Left kidney (tissue), 1 donor: ENCODE measurements at regions not wholly inside any gene's neighbourhood (a gene's known extent, or its start where the extent isn't known, plus 50 kb on each side); places are given as distances from the start of the nearest gene placed in this dataset.
"Not testable (repeated sequence)": the region's sequence is repeated elsewhere in the genome, so short reads cannot be mapped to it uniquely, and the experiment has no call there.

Source experiments
- DNase-seq: peaks from one replicate; pipeline ENCODE4 v3.0.0-alpha.2; 2013

GRCh38 chr6:3551716-3552511, 95.1 kb upstream of the SLC22A23 start:
- DNase-seq = no peak

- DNase-seq = no peak
Observed at GRCh38 chr6:3549314-3549940, 92.6 kb upstream of the SLC22A23 start.

- DNase-seq = no peak
Observed at GRCh38 chr6:3546121-3546520, 89.3 kb upstream of the SLC22A23 start.

GRCh38 chr6:3545156-3545555, 88.3 kb upstream of the SLC22A23 start:
- DNase-seq = no peak

- DNase-seq = no peak
Observed at GRCh38 chr6:3542032-3542640, 85.3 kb upstream of the SLC22A23 start.

- peak; percentile 33 for DNase-seq
Observed at GRCh38 chr6:3541006-3541585, 84.2 kb upstream of the SLC22A23 start.

- DNase-seq = no peak
Observed at GRCh38 chr6:3540253-3540820, 83.5 kb upstream of the SLC22A23 start.

GRCh38 chr6:3538536-3538935, 81.7 kb upstream of the SLC22A23 start:
- DNase-seq = no peak

- DNase-seq = no peak
Observed at GRCh38 chr6:3536901-3537300, 80.1 kb upstream of the SLC22A23 start.

GRCh38 chr6:3535776-3536435, 79.1 kb upstream of the SLC22A23 start:
- no peak for DNase-seq

- DNase-seq = no peak
Observed at GRCh38 chr6:3535033-3535775, 78.4 kb upstream of the SLC22A23 start.

- DNase-seq = no peak
Observed at GRCh38 chr6:3534599-3534998, 77.7 kb upstream of the SLC22A23 start.

GRCh38 chr6:3533981-3534380, 77.1 kb upstream of the SLC22A23 start:
- no peak for DNase-seq

GRCh38 chr6:3532296-3532916, 75.6 kb upstream of the SLC22A23 start:
- no peak for DNase-seq

- no peak for DNase-seq
Observed at GRCh38 chr6:3531481-3531880, 74.6 kb upstream of the SLC22A23 start.

- DNase-seq = no peak
Observed at GRCh38 chr6:3530515-3530914, 73.7 kb upstream of the SLC22A23 start.

GRCh38 chr6:3529721-3530120, 72.9 kb upstream of the SLC22A23 start:
- DNase-seq = no peak

- no peak for DNase-seq
Observed at GRCh38 chr6:3529232-3529631, 72.4 kb upstream of the SLC22A23 start.

- not testable (repeated sequence) for DNase-seq
Observed at GRCh38 chr6:3528081-3528671, 71.3 kb upstream of the SLC22A23 start.

- DNase-seq = no peak
Observed at GRCh38 chr6:3527651-3527977, 70.8 kb upstream of the SLC22A23 start.
